Stimulated activated naive CD8-positive, alpha-beta T cell treated with anti-CD3 and anti-CD28 coated beads, Interleukin-15, amount 100 ng/mL, for 72 hours (primary cell): ENCODE measurements at regions not wholly inside any gene's neighbourhood (a gene's known extent, or its start where the extent isn't known, plus 50 kb on each side); places are given as distances from the start of the nearest gene placed in this dataset.
"Not testable (repeated sequence)": the region's sequence is repeated elsewhere in the genome, so short reads cannot be mapped to it uniquely, and the experiment has no call there.

Experiments
- ATAC-seq: fragments of 150-1000 bp; cut with Tn5 transposase; 2 replicates; pipeline ENCODE4 v1.10.0; 2021; ENCODE audit warnings: mild to moderate bottlenecking, moderate library complexity
- DNase-seq, 2 donors: peaks; one replicate each; pipeline ENCODE4 v3.0.0; 2021 to 2022
- H3K27ac Mint-ChIP-seq, 2 donors: one replicate each; pipeline ENCODE4 v1.8.0; 2022; ENCODE audit warnings: mild to moderate bottlenecking in 2 of 2, mixed read lengths in 2 of 2, moderate library complexity in 2 of 2
- H3K27me3 Mint-ChIP-seq: one replicate; pipeline ENCODE4 v1.8.0; 2022; ENCODE audit warnings: mixed read lengths
- H3K4me1 Mint-ChIP-seq: one replicate; pipeline ENCODE4 v1.8.0; 2022; ENCODE audit warnings: mild to moderate bottlenecking, mixed read lengths
- H3K4me3 Mint-ChIP-seq, 2 donors: one replicate each; pipeline ENCODE4 v1.8.0; 2022; ENCODE audit warnings: mild to moderate bottlenecking in 2 of 2, mixed read lengths in 2 of 2, moderate library complexity in 1 of 2
- H3K9me3 Mint-ChIP-seq, 2 donors: one replicate each; pipeline ENCODE4 v1.8.0; 2022; ENCODE audit warnings: mixed read lengths in 2 of 2

DNA sequence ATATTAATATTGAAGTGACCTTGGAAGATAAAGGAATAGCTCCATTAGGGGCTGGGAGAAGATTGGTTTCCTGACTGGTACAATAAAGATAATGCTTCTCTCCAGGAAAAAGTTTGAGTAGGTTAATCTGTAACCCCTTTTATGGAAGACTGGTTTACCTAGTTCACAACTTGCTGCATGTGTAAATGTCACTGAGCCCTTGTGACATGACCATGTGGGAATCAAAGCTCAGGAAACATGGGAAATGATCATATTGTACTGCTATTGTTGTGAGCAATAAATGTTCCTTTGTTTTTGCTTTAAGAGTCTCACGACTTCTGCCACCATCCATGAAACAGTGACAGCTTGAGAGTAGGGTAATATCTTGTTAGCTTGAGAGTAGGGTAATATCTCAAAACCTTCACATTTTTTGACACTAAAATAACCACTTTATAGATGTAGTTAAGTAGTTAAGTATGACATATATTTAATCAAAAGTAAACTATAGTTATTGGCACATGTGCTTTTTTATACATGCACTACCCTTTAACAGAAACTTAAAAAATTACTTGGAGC is 1338.6 kb downstream of the FSCB start:
- no peak for DNase-seq
- Mint-ChIP-seq H3K4me3 (no peak overlapping the region), H3K4me1 (no peaks in the 10 kb centered on the region), H3K27ac (no peak overlapping the region), H3K27me3 (no peaks in the 10 kb centered on the region), H3K9me3 (peaks cover 0 to 7% of the 10 kb centered on the region in 2 donors)
- no peak for ATAC-seq

- H3K27me3 Mint-ChIP-seq: no peaks in the 10 kb centered on the region
- ATAC-seq: no peak
- peaks cover 0 to 6% of the 10 kb centered on the region in 2 donors for H3K9me3 Mint-ChIP-seq
- H3K4me1 Mint-ChIP-seq: no peaks in the 10 kb centered on the region
- H3K27ac Mint-ChIP-seq: no peak overlapping the region
- no peak overlapping the region for H3K4me3 Mint-ChIP-seq
- no peak for DNase-seq
Observed at GRCh38 chr14:43166163-43166562, 1340.9 kb downstream of the FSCB start.

GRCh38 chr14:43165651-43166050 is 1341.4 kb downstream of the FSCB start:
- no peaks in the 10 kb centered on the region for H3K4me1 Mint-ChIP-seq
- H3K27ac Mint-ChIP-seq: no peak overlapping the region
- DNase-seq: no peak
- no peak overlapping the region for H3K4me3 Mint-ChIP-seq
- no peaks in the 10 kb centered on the region for H3K27me3 Mint-ChIP-seq
- no peak for ATAC-seq
- H3K9me3 Mint-ChIP-seq: peaks cover 0 to 3% of the 10 kb centered on the region in 2 donors

GRCh38 chr14:43161477-43161876 is 1345.6 kb downstream of the FSCB start:
- no peak for ATAC-seq
- Mint-ChIP-seq H3K4me1 (no peaks in the 10 kb centered on the region), H3K27me3 (no peaks in the 10 kb centered on the region), H3K27ac (no peak overlapping the region), H3K9me3 (peaks cover 0 to 3% of the 10 kb centered on the region in 2 donors), H3K4me3 (no peak overlapping the region)
- no peak for DNase-seq

DNA sequence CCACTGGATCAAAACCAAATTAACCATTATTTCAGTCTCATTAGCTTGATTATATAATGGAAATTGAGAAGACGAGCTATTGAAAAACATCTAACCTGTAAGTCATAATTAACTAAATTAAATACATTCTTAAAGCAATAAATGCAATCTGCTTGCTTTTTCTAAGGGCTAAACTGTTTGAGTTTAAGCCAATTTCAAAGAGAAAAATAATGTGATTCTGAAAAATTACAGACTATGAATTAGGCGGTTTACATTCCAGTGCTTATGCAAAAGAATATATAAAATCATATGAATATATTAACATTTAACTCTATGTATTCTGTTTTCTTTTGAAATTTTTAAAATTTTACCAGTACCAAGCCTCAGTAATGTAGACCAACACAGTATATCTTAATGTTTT is 1349.4 kb downstream of the FSCB start:
- DNase-seq (no peak), ATAC-seq (no peak)
- Mint-ChIP-seq H3K4me3 (no peak overlapping the region), H3K27ac (no peak overlapping the region), H3K4me1 (no peaks in the 10 kb centered on the region), H3K9me3 (peaks cover 7 to 22% of the 10 kb centered on the region in 2 donors), H3K27me3 (no peaks in the 10 kb centered on the region)

DNA sequence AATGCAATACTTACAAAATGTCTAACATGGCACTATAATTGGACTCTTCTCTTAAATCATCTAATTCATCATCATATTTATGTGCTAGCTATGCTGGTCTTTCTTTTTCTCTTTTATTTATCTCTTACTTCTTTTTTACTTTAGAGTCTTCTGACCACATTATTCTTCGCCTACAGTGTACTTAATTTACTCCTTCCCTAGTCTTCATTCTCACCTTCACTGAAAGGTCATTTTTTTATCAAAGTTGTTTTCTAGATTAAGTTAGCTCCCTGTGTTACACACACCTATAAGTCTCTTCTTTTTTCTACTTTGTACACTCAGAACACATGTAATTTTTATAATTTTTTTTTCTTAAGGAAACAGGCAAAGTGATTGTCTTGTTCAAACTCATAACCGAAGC is 1351.2 kb downstream of the FSCB start:
- peaks cover 7 to 18% of the 10 kb centered on the region in 2 donors for H3K9me3 Mint-ChIP-seq
- DNase-seq: no peak
- no peak for ATAC-seq
- no peak overlapping the region for H3K27ac Mint-ChIP-seq
- H3K4me1 Mint-ChIP-seq: no peaks in the 10 kb centered on the region
- no peaks in the 10 kb centered on the region for H3K27me3 Mint-ChIP-seq
- H3K4me3 Mint-ChIP-seq: no peak overlapping the region

GRCh38 chr14:43155258-43155657 is 1351.8 kb downstream of the FSCB start:
- ATAC-seq (no peak), DNase-seq (no peak)
- H3K4me3 Mint-ChIP-seq: no peak overlapping the region
- no peaks in the 10 kb centered on the region for H3K4me1 Mint-ChIP-seq
- H3K27me3 Mint-ChIP-seq: no peaks in the 10 kb centered on the region
- H3K9me3 Mint-ChIP-seq: peaks cover 7 to 18% of the 10 kb centered on the region in 2 donors
- no peak overlapping the region for H3K27ac Mint-ChIP-seq

GRCh38 chr14:43147485-43147884 is 1359.6 kb downstream of the FSCB start:
- no peaks in the 10 kb centered on the region for H3K27me3 Mint-ChIP-seq
- H3K27ac Mint-ChIP-seq: no peak overlapping the region
- no peaks in the 10 kb centered on the region for H3K9me3 Mint-ChIP-seq
- ATAC-seq (no peak), DNase-seq (no peak)
- H3K4me1 Mint-ChIP-seq: no peaks in the 10 kb centered on the region
- H3K4me3 Mint-ChIP-seq: no peak overlapping the region

- H3K27me3 Mint-ChIP-seq: no peaks in the 10 kb centered on the region
- no peak for ATAC-seq
Observed at GRCh38 chr14:43145361-43145760, 1361.7 kb downstream of the FSCB start.

GRCh38 chr14:43143106-43143505 is 1364.0 kb downstream of the FSCB start:
- Mint-ChIP-seq H3K4me3 (no peak overlapping the region), H3K9me3 (peaks cover 4 to 11% of the 10 kb centered on the region in 2 donors), H3K27me3 (no peaks in the 10 kb centered on the region), H3K27ac (no peak overlapping the region), H3K4me1 (no peaks in the 10 kb centered on the region)
- ATAC-seq: no peak
- no peak for DNase-seq

More at GRCh38 chr14:43145361-43145760, 1361.7 kb downstream of the FSCB start:
- Mint-ChIP-seq H3K4me3 (no peak overlapping the region), H3K4me1 (no peaks in the 10 kb centered on the region), H3K27ac (no peak overlapping the region), H3K9me3 (peaks cover 0 to 5% of the 10 kb centered on the region in 2 donors)
- DNase-seq: no peak

- H3K27me3 Mint-ChIP-seq: no peaks in the 10 kb centered on the region
- no peaks in the 10 kb centered on the region for H3K4me1 Mint-ChIP-seq
- no peak for DNase-seq
- no peak overlapping the region for H3K4me3 Mint-ChIP-seq
- no peak overlapping the region for H3K27ac Mint-ChIP-seq
- no peak for ATAC-seq
- peaks cover 4 to 20% of the 10 kb centered on the region in 2 donors for H3K9me3 Mint-ChIP-seq
Observed at GRCh38 chr14:43141636-43142191, 1365.4 kb downstream of the FSCB start.

DNA sequence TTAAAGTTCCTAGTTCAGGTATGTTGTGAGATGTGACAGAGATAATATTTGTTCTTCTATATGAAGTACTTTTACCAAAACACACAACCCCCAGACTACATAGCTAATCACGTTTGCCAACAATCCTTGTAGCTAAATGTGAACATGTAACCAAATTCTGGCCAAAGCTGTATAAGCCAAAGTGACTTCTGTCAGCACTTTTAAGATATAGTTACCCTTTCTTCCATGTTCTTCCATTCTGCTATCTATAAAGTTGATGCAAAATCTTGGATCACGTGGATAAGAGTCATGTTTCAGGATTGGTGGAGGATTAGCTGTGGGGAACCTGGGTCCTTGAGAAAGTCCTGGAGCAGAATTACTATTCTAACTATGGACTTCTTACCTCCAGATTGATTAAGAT is 1366.6 kb downstream of the FSCB start:
- Mint-ChIP-seq H3K9me3 (peaks cover 4 to 20% of the 10 kb centered on the region in 2 donors), H3K4me3 (no peak overlapping the region), H3K27me3 (no peaks in the 10 kb centered on the region), H3K4me1 (no peaks in the 10 kb centered on the region), H3K27ac (no peak overlapping the region)
- no peak for DNase-seq
- ATAC-seq: no peak

- H3K9me3 Mint-ChIP-seq: peaks cover 4 to 29% of the 10 kb centered on the region in 2 donors
- ATAC-seq: no peak
Observed at GRCh38 chr14:43135877-43136411, 1371.1 kb downstream of the FSCB start.

DNA sequence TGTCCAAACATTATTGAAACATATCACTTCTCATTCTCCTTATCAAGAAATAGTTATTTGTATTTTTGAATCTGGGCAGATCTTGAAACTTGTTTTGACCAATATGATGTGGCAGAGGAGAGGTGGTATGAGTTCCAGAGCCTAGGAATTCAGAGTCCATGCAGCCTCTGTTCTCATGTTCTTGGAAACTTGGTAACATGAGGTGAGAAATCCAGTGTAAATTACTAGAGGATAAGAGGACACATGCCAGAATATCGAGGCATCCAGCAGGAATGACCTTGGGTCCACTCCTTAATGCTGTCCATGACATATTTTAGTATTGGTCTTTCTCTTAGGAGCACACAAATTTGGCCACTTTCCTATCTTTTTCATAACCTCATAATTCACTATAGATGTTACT is 1374.6 kb downstream of the FSCB start:
- Mint-ChIP-seq H3K4me3 (no peak overlapping the region), H3K9me3 (peaks cover 0 to 19% of the 10 kb centered on the region in 2 donors), H3K27me3 (no peaks in the 10 kb centered on the region), H3K4me1 (no peaks in the 10 kb centered on the region), H3K27ac (no peak overlapping the region)
- no peak for ATAC-seq
- no peak for DNase-seq

More at GRCh38 chr14:43135877-43136411, 1371.1 kb downstream of the FSCB start:
- Mint-ChIP-seq H3K4me1 (no peaks in the 10 kb centered on the region), H3K27me3 (no peaks in the 10 kb centered on the region), H3K4me3 (no peak overlapping the region), H3K27ac (no peak overlapping the region)
- no peak for DNase-seq

DNA sequence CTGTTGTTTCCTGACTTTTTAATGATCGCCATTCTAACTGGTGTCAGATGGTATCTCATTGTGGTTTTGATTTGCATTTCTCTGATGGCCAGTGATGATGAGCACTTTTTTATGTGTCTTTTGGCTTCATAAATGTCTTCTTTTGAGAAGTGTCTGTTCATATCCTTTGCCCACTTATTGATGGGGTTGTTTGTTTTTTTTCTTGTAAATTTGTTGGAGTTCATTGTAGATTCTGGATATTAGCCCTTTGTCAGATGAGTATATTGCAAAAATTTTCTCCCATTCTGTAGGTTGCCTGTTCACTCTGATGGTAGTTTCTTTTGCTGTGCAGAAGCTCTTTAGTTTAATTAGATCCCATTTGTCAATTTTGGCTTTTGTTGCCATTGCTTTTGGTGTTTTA is 1378.7 kb downstream of the FSCB start:
- not testable (repeated sequence) for H3K27ac Mint-ChIP-seq, H3K9me3 Mint-ChIP-seq, ATAC-seq, H3K4me3 Mint-ChIP-seq, H3K4me1 Mint-ChIP-seq, H3K27me3 Mint-ChIP-seq, DNase-seq

- not testable (repeated sequence) for H3K9me3 Mint-ChIP-seq, H3K27ac Mint-ChIP-seq, H3K27me3 Mint-ChIP-seq, H3K4me1 Mint-ChIP-seq, DNase-seq, H3K4me3 Mint-ChIP-seq, ATAC-seq
Observed at GRCh38 chr14:43127874-43128273, 1379.2 kb downstream of the FSCB start.

DNA sequence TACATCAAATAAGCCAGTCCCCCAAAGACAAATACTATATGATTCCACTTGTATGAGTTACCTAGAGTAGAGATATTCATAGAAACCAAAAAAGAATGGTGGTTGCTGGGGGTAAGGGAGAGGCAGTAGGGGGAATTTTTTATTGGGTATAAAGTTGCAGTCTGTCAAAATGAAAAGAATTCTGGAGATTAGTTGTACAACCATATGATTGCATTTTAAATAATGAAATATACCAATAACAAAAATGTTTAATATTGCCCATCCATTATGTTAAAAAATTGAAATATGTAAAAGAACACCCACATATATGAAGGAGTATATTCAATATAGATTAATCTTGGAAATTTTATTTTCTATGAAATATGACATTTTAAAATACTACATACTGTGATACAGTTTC is 1383.5 kb downstream of the FSCB start:
- H3K4me1 Mint-ChIP-seq: no peaks in the 10 kb centered on the region
- no peak overlapping the region for H3K4me3 Mint-ChIP-seq
- peaks cover 0 to 7% of the 10 kb centered on the region in 2 donors for H3K9me3 Mint-ChIP-seq
- H3K27me3 Mint-ChIP-seq: no peaks in the 10 kb centered on the region
- ATAC-seq (no peak), DNase-seq (no peak)
- no peak overlapping the region for H3K27ac Mint-ChIP-seq
